ENCODE measurements at regions not wholly inside any gene's neighbourhood (a gene's known extent, or its start where the extent isn't known, plus 50 kb on each side); places are given as distances from the start of the nearest gene placed in this dataset.

- TF ChIP-seq ARNTL (CRISPR knock-in tag; IDR thresholded peaks at IDR 0.05; ENCODE audit: borderline replicate concordance, low read depth): no peak
- no peak for TF ChIP-seq RARB (CRISPR knock-in tag; IDR thresholded peaks at IDR 0.05)
- TF ChIP-seq TCF4 (CRISPR knock-in tag; IDR thresholded peaks at IDR 0.05; ENCODE audit: borderline replicate concordance): no peak
- no peak for TF ChIP-seq OSR1 (CRISPR knock-in tag; IDR thresholded peaks at IDR 0.05)
- TF ChIP-seq SNAI2 (CRISPR knock-in tag; IDR thresholded peaks at IDR 0.05): no peak
- no peak for TF ChIP-seq ZFP3 (CRISPR knock-in tag; IDR thresholded peaks at IDR 0.05)
- TF ChIP-seq CREB5 (CRISPR knock-in tag; IDR thresholded peaks at IDR 0.05; ENCODE audit: low read depth): no peak
These were observed 302.4 kb downstream of the MAT2B start for GRCh38 chr5:163807781-163808180.

Data from SK-N-SH treated with all-trans-retinoic acid at 6 μM for 48 hours (cell line).